Large intestine (tissue), 3 donors: ENCODE measurements at regions not wholly inside any gene's neighbourhood (a gene's known extent, or its start where the extent isn't known, plus 50 kb on each side); places are given as distances from the start of the nearest gene placed in this dataset.

Source experiments
- DNase-seq, 2 donors: peaks; one replicate each; pipeline versions ENCODE4 v3.0.0 to v3.0.0-alpha.2; 2013
- H3K27ac ChIP-seq: one replicate; pipeline ENCODE4 v1.5.1; 2013; ENCODE audit warnings: low read length
- H3K27me3 ChIP-seq: 2 replicates; pipeline ENCODE4 v1.6.1; 2013; ENCODE audit warnings: low read length; ENCODE audit not compliant: control insufficient read depth, insufficient read depth
- H3K36me3 ChIP-seq: 2 replicates; pipeline ENCODE4 v1.6.1; 2013; ENCODE audit warnings: low read length; ENCODE audit not compliant: control insufficient read depth, insufficient read depth
- H3K4me1 ChIP-seq: one replicate; pipeline ENCODE4 v1.6.1; 2013; ENCODE audit warnings: low read length; ENCODE audit not compliant: control insufficient read depth, insufficient read depth
- H3K4me3 ChIP-seq: one replicate; pipeline ENCODE4 v1.5.1; 2013; ENCODE audit warnings: low read length
- H3K9me3 ChIP-seq: one replicate; pipeline ENCODE4 v1.6.1; 2013; ENCODE audit warnings: mild to moderate bottlenecking, low read depth, low read length, moderate library complexity; ENCODE audit not compliant: control insufficient read depth
- WGBS: methylation state at CpG from one replicate; pipeline ENCODE4 v1.1.5; 2013; ENCODE audit warnings: low lambda C conversion rate; ENCODE audit not compliant: insufficient coverage; 5-methylcytosine and 5-hydroxymethylcytosine counted together

GRCh38 chr22:27692243-27692642, 109.3 kb downstream of the MN1 start:
- Histone ChIP-seq H3K27ac (no peak overlapping the region), H3K27me3 (no peaks in the 10 kb centered on the region), H3K36me3 (no peaks in the 10 kb centered on the region), H3K4me3 (no peak overlapping the region), H3K9me3 (peaks cover 5% of the 10 kb centered on the region), H3K4me1 (no peaks in the 10 kb centered on the region)
- 80% methylated on average over 1 of the region's 4 CpGs for WGBS
- no peak for DNase-seq

- no peak overlapping the region for H3K27ac ChIP-seq
- no peaks in the 10 kb centered on the region for H3K27me3 ChIP-seq
- peaks cover 5% of the 10 kb centered on the region for H3K9me3 ChIP-seq
- DNase-seq = no peak
- WGBS = no CpG with 5 or more reads among the region's 3 CpGs
- H3K4me1 ChIP-seq = no peaks in the 10 kb centered on the region
- H3K36me3 ChIP-seq = no peaks in the 10 kb centered on the region
- H3K4me3 ChIP-seq = no peak overlapping the region
These were observed 105.6 kb downstream of the MN1 start for GRCh38 chr22:27695925-27696324.

DNA sequence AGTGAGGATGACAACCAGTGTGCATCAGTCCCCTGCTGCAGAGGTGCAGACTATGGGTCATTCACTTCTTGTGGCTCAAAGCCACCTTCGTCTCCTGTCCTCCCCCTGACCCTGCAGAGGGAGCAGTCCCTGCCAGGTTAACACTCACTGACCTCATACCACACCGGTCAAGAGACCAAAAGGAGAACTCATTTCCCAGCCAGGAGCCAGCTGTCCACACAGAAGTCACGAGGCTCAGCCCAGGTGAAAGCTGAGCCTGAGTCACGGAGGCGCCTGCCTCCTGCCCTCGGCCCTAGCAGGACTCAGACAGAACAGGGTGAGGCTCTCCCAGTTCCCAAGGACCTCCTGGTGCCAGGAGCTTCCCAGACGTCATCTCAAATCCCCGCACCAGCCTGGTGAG, 103.7 kb downstream of the MN1 start:
- Histone ChIP-seq H3K27me3 (no peaks in the 10 kb centered on the region), H3K36me3 (no peaks in the 10 kb centered on the region), H3K4me1 (no peaks in the 10 kb centered on the region), H3K4me3 (no peak overlapping the region), H3K27ac (no peak overlapping the region), H3K9me3 (peaks cover 7% of the 10 kb centered on the region)
- WGBS = no CpG with 5 or more reads among the region's 8 CpGs
- no peak for DNase-seq
